ENCODE measurements at regions not wholly inside any gene's neighbourhood (a gene's known extent, or its start where the extent isn't known, plus 50 kb on each side); places are given as distances from the start of the nearest gene placed in this dataset.

- no peak for DNase-seq (ENCODE audit: low spot score in 2 of 2)
- intact Hi-C loops (cut with DNase I; ENCODE audit: low total_unique reads): no loop called here
- TF ChIP-seq POLR2AphosphoS5 (IDR thresholded peaks at IDR 0.05) (no peak), CTCF (IDR thresholded peaks at IDR 0.05) (no peak), POLR2A (IDR thresholded peaks at IDR 0.05) (no peak)
- H3K4me1 ChIP-seq: no peaks in the 10 kb centered on the region
- H3K27me3 ChIP-seq: no peaks in the 10 kb centered on the region
- H3K27ac ChIP-seq: no peak overlapping the region
- H3K4me3 ChIP-seq: no peak overlapping the region
- no peaks in the 10 kb centered on the region for H3K9me3 ChIP-seq
- H3K36me3 ChIP-seq: no peaks in the 10 kb centered on the region
Measured at GRCh38 chr13:40031031-40031430, 375.6 kb downstream of the COG6 start.

- no peak overlapping the region for H3K4me3 ChIP-seq
- no peaks in the 10 kb centered on the region for H3K27me3 ChIP-seq
- DNase-seq (ENCODE audit: low spot score in 2 of 2): no peak
- no peaks in the 10 kb centered on the region for H3K9me3 ChIP-seq
- H3K27ac ChIP-seq: no peak overlapping the region
- no peak for TF ChIP-seq CTCF (IDR thresholded peaks at IDR 0.05)
- TF ChIP-seq POLR2AphosphoS5 (IDR thresholded peaks at IDR 0.05): no peak
- no peak for TF ChIP-seq POLR2A (IDR thresholded peaks at IDR 0.05)
- no peaks in the 10 kb centered on the region for H3K36me3 ChIP-seq
- no peaks in the 10 kb centered on the region for H3K4me1 ChIP-seq
- intact Hi-C loops (cut with DNase I; ENCODE audit: low total_unique reads): no loop called here
Measured at GRCh38 chr13:40039061-40039460, 383.6 kb downstream of the COG6 start.

GRCh38 chr13:40042991-40043390 lies 387.5 kb downstream of the COG6 start:
- intact Hi-C loops (cut with DNase I; ENCODE audit: low total_unique reads): no loop called here
- Histone ChIP-seq H3K4me1 (no peaks in the 10 kb centered on the region), H3K4me3 (no peak overlapping the region), H3K9me3 (no peaks in the 10 kb centered on the region), H3K27ac (no peak overlapping the region), H3K27me3 (no peaks in the 10 kb centered on the region), H3K36me3 (no peaks in the 10 kb centered on the region)
- DNase-seq (ENCODE audit: low spot score in 2 of 2): no peak
- no peak for TF ChIP-seq POLR2AphosphoS5 (IDR thresholded peaks at IDR 0.05)
- no peak for TF ChIP-seq POLR2A (IDR thresholded peaks at IDR 0.05)
- no peak for TF ChIP-seq CTCF (IDR thresholded peaks at IDR 0.05)

- H3K9me3 ChIP-seq: no peaks in the 10 kb centered on the region
- DNase-seq (ENCODE audit: low spot score in 2 of 2): no peak
- H3K27me3 ChIP-seq: no peaks in the 10 kb centered on the region
- no peaks in the 10 kb centered on the region for H3K4me1 ChIP-seq
- intact Hi-C loops (cut with DNase I; ENCODE audit: low total_unique reads): no loop called here
- H3K4me3 ChIP-seq: no peak overlapping the region
- no peak for TF ChIP-seq POLR2A (IDR thresholded peaks at IDR 0.05)
- no peak for TF ChIP-seq CTCF (IDR thresholded peaks at IDR 0.05)
- TF ChIP-seq POLR2AphosphoS5 (IDR thresholded peaks at IDR 0.05): no peak
- H3K36me3 ChIP-seq: no peaks in the 10 kb centered on the region
- H3K27ac ChIP-seq: no peak overlapping the region
Measured at GRCh38 chr13:40043764-40044163, 388.3 kb downstream of the COG6 start.

GRCh38 chr13:40047322-40047771 lies 391.9 kb downstream of the COG6 start:
- TF ChIP-seq CTCF (IDR thresholded peaks at IDR 0.05) (no peak), POLR2A (IDR thresholded peaks at IDR 0.05) (no peak), POLR2AphosphoS5 (IDR thresholded peaks at IDR 0.05) (no peak)
- Histone ChIP-seq H3K27ac (no peak overlapping the region), H3K4me3 (no peak overlapping the region), H3K36me3 (no peaks in the 10 kb centered on the region), H3K27me3 (no peaks in the 10 kb centered on the region), H3K9me3 (no peaks in the 10 kb centered on the region), H3K4me1 (no peaks in the 10 kb centered on the region)
- intact Hi-C loops (cut with DNase I; ENCODE audit: low total_unique reads): no loop called here
- DNase-seq (ENCODE audit: low spot score in 2 of 2): no peak

All from breast epithelium (tissue), 4 donors.